Nucleus accumbens (tissue), 56 donors: ENCODE measurements at regions not wholly inside any gene's neighbourhood (a gene's known extent, or its start where the extent isn't known, plus 50 kb on each side); places are given as distances from the start of the nearest gene placed in this dataset.

Experiments used
- DNase-seq, 56 donors: peaks; one replicate each; lab custom pipeline; 2025; lab: John Stamatoyannopoulos, UW

GRCh38 chr9:92186631-92187030, 71.4 kb upstream of the SPTLC1 start:
- DNase-seq, result no peak

DNA sequence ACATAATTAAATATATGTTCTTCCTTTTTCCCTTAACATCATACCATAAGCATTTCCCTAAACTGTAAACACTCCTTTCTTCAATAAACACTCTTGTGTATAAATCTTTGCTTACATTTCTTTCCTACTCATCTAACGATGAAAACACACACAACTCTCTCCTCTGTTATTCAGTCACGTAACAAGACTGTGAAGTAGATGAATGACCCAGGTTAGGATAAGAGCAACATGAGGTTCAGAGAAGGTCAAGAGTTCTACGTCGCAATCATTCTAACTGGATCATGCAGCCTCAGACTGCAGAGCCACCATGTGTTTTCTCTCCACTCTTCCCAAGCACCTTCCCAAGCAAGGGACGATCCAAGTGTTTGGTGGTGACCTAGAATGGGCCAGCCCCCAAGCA, 70.5 kb upstream of the SPTLC1 start:
- DNase-seq, result no peak

DNA sequence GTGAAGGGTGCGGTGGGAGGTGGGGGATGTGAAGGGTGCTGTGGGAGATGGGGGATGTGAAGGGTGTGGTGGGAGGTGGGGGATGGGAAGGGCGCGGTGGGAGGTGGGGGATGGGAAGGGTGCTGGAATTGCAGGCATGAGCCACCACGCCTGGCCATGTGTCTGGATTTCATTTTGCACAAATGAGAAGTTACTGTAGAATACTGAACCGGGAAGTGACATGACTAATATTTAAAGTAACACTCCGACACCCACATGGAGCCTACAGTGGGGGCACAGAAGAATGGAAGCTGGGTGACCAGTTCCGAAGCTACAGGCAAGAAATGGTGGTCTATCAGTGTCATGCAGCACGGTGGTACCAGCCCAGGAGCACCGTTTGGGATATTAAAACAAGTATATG, 69.9 kb upstream of the SPTLC1 start:
- DNase-seq, result no peak

DNA sequence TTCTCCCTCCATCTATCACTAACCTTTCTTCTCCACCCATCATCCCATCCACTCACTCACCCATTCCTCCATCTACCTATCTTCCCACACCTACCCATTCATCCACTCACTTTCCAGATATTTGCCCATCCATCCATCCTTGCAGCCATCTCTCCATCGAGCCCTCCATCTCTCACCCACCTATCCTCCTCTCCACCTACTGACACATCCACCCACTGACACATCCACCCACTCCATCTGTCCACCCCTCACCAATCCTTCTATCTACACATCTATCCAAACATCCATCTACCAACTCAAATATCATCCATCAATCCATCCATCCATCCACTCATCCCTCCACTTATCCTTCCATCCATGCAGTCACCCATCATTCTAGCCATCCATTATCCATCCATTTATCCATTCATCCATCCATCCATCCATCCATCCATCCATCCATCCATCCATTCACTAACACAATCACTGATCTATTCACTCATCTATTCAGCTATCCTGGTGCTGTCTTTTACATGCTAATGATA, 68.9 kb upstream of the SPTLC1 start:
- no peak for DNase-seq

GRCh38 chr9:92183449-92183848, 68.2 kb upstream of the SPTLC1 start:
- no peak for DNase-seq

GRCh38 chr9:92181296-92181695, 66.1 kb upstream of the SPTLC1 start:
- no peak for DNase-seq

DNA sequence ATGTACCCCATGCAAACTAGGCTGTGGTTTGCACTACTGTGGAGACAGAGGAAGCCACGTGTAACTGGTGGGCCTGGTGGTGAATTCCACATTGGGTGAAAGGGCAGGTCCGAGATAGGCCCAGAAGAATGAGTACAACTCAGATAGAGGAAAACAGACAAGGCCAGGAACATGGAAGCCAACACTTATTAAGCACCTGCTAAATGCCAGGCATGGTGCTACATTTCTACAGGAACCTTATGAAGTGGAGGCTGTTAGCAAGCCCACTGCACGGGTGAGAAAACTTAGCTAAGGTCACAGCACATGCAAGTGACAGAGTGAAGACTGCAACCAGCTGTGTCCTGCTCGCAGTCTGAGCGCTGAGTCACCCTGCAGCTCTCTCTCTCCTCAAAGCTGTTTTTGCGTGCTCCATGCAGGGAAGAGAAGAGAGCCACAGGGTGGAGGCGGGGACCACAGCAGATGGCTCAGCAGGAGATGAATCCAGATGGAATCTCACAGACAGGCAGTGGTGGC, 65.5 kb upstream of the SPTLC1 start:
- DNase-seq, result peak in 1 of 56 donors; percentile 9

DNA sequence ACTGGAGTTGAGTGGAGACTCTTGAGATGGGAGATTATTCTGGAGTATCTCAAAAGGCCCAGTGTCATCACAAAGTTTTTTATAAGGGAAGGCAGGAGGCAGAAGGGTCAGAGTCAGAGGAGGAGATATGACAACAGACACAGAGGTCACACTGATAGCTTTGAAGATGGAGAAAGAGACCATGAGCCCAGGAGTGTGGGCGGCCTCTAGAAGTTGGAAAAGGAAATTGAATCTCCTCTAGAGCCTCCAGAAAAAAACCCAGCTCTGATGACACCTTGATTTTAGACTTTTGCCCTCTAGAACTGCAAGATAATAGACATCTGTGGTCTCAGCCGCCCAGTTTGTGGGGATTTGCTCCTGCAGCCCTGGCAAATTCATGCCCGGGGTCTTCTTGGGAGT, 64.8 kb upstream of the SPTLC1 start:
- no peak for DNase-seq

- DNase-seq, result no peak
Measured at GRCh38 chr9:92179286-92180001, 64.2 kb upstream of the SPTLC1 start.

- DNase-seq, result no peak
Measured at GRCh38 chr9:92177591-92177990, 62.4 kb upstream of the SPTLC1 start.

- DNase-seq, result no peak
Measured at GRCh38 chr9:92176800-92177185, 61.6 kb upstream of the SPTLC1 start.

- DNase-seq, result no peak
Measured at GRCh38 chr9:92176068-92176799, 61.0 kb upstream of the SPTLC1 start.

GRCh38 chr9:92175441-92175840, 60.2 kb upstream of the SPTLC1 start:
- no peak for DNase-seq

DNA sequence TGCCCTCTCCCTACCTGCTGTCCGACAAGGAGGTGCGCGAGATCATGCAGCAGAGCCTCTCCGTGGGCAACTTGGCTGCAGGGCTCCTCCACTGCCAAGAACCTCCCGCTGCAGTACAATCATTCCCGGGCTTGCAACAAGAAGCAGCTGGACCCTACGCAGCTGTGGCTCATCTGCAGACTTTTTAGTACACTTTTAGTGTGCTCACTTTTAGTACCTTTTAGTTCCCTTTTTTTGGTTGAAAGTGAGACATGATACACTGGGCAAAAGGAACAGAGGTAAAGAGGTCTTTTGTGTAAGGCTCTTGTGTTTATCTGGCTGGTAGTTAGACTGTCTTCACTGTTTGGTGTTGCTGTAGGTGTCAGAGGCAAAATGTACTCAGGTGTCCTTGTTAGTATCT, 58.1 kb upstream of the SPTLC1 start:
- DNase-seq, result no peak

- no peak for DNase-seq
Measured at GRCh38 chr9:92171822-92172221, 56.6 kb upstream of the SPTLC1 start.

DNA sequence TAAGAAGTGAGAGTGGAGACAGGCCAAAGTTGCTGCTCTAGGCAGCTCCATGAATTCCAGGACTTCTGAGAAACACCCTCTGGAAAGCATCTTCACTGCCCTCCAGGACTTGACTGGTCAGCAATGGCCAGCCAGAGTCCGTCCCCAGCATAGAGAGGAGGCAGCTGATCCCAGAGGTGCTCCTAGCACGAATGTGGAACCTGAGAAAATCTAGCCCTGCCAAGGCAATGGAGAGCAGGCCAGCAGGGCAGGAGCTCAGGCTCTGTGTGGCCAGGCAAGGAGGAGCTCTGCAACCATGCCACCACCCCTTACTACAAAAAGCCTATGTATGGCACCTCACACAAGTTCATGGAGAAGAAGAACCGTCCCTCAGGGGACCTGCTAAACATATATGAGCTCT, 56.1 kb upstream of the SPTLC1 start:
- DNase-seq, result no peak

- DNase-seq, result no peak
Measured at GRCh38 chr9:92170848-92171247, 55.6 kb upstream of the SPTLC1 start.

DNA sequence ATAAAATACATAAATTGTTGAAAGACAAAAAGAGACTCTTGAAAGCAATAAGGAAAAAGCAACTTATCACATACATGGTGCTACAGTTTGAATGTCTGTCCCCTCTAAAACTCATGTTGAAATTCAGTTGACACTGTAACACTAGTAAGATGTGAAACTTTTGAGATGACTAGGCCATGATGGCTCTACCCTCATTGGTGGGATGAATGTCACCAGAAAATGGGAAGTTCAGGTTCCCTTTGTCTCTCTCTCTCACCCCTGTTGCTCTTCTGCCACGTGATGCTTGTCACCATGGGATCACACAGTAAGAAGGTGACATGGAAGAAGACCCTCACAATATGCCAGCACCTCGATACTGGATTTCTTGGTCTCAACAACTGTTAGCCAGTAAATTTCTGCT, 50.3 kb upstream of the SPTLC1 start:
- DNase-seq, result no peak
